ENCODE measurements at regions not wholly inside any gene's neighbourhood (a gene's known extent, or its start where the extent isn't known, plus 50 kb on each side); places are given as distances from the start of the nearest gene placed in this dataset.

DNA sequence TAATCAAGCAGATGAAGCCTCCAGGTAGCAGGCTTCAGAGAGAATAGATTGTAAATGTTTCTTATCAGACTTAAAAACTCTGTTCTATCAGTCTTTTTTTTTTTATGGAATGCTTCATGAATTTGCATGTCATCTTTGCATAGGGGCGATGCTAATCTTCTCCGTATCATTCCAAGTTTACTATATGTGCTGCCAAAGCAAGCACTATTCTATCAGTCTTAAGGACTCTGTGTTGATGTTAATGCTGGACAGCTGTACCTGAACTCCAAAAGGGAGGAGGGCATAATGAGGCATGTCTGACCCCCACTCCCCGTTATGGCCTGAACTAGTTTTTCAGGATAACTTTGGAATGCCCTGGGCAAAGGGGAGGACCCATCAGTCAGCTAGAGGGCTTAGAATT lies 66.8 kb upstream of the PRRC2C start:
- FAIRE-seq (no peak), DNase-seq (no peak)
- Histone ChIP-seq H3K9me3 (ENCODE audit: control insufficient read depth in 2 of 3, insufficient read depth in 1 of 3, low read length in 3 of 3) (no peaks in the 10 kb centered on the region), H3K27ac (ENCODE audit: low read depth in 2 of 2, low read length in 2 of 2) (no peak overlapping the region), H3K36me3 (ENCODE audit: control insufficient read depth in 2 of 3, insufficient read depth in 3 of 3, low read length in 3 of 3) (no peaks in the 10 kb centered on the region), H3K4me1 (ENCODE audit: control insufficient read depth in 2 of 3, insufficient read depth in 2 of 3, low read depth in 1 of 3, low read length in 3 of 3) (no peaks in the 10 kb centered on the region), H3K4me3 (ENCODE audit: low read length in 3 of 3) (no peak overlapping the region), H3K9ac (ENCODE audit: low read length in 3 of 3) (no peak overlapping the region), H3K27me3 (ENCODE audit: control insufficient read depth, insufficient read depth, low read length) (no peaks in the 10 kb centered on the region)
- intact Hi-C loops (cut with DNase I) = no loop called here
- TF ChIP-seq, protein P1, sequence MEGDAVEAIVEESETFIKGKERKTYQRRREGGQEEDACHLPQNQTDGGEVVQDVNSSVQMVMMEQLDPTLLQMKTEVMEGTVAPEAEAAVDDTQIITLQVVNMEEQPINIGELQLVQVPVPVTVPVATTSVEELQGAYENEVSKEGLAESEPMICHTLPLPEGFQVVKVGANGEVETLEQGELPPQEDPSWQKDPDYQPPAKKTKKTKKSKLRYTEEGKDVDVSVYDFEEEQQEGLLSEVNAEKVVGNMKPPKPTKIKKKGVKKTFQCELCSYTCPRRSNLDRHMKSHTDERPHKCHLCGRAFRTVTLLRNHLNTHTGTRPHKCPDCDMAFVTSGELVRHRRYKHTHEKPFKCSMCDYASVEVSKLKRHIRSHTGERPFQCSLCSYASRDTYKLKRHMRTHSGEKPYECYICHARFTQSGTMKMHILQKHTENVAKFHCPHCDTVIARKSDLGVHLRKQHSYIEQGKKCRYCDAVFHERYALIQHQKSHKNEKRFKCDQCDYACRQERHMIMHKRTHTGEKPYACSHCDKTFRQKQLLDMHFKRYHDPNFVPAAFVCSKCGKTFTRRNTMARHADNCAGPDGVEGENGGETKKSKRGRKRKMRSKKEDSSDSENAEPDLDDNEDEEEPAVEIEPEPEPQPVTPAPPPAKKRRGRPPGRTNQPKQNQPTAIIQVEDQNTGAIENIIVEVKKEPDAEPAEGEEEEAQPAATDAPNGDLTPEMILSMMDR (IDR thresholded peaks at IDR 0.05; ENCODE audit: borderline replicate concordance, extremely low read depth, insufficient read depth) = no peak

DNA sequence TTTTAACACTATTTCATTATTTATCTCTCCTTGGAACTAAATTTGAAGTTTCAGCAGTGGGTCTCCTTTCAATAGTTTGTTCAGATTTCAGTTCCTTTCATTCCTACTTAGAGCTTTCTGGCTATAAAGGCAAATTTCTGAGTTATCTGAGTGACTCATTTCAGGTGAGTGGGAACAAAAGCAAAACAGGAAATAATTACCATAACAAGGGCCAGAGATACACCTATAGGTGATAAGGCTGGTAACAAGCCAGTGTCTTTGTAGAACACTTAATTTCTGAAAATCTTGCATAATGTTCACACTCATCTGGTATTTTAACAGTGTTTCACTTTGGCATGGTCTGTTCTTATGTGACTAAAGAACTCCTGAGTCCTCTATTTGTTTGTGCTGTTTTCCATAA lies 64.5 kb upstream of the PRRC2C start:
- H3K27ac ChIP-seq (ENCODE audit: low read depth in 2 of 2, low read length in 2 of 2) = no peak overlapping the region

DNA sequence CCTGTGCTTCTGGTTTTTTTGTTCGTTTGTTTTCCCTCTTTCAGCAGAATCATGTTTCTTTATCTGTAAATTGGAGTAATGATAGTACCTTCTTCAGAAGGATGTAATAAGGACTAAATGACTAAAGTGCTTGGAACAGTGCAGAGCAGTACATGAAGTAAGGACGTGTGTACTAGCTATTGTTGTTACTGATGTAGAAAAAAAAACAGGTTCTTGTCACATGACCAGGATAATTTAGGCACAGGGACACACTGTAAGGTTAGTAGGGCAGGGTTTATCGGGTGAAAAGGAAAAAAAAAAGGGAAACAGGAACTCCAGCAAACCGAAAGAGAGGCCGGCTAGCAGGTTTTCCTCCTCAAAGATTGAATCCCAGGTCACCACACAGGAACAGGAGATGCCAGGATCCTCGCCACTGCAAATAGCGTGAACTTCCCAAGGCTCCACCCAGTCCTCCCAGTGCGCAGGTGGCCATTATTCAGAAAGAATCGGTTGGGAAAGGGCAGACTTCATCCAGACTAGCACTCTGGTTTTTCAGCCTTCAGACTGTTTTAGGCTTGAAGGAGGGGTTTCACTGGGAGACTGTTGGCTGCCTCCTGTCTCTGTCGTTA lies 63.8 kb upstream of the PRRC2C start:
- intact Hi-C loops (cut with DNase I) = no loop called here
- Histone ChIP-seq H3K4me3 (ENCODE audit: low read length in 3 of 3) (no peak overlapping the region), H3K36me3 (ENCODE audit: control insufficient read depth in 2 of 3, insufficient read depth in 3 of 3, low read length in 3 of 3) (no peaks in the 10 kb centered on the region), H3K27ac (ENCODE audit: low read depth in 2 of 2, low read length in 2 of 2) (no peak overlapping the region), H3K9me3 (ENCODE audit: control insufficient read depth in 2 of 3, insufficient read depth in 1 of 3, low read length in 3 of 3) (no peaks in the 10 kb centered on the region), H3K27me3 (ENCODE audit: control insufficient read depth, insufficient read depth, low read length) (no peaks in the 10 kb centered on the region), H3K4me1 (ENCODE audit: control insufficient read depth in 2 of 3, insufficient read depth in 2 of 3, low read depth in 1 of 3, low read length in 3 of 3) (no peaks in the 10 kb centered on the region), H3K9ac (ENCODE audit: low read length in 3 of 3) (no peak overlapping the region)
- DNase-seq (no peak), FAIRE-seq (no peak)
- TF ChIP-seq, protein P1 (IDR thresholded peaks at IDR 0.05; ENCODE audit: borderline replicate concordance, extremely low read depth, insufficient read depth) = no peak

More for the DNA sequence above, 64.5 kb upstream of the PRRC2C start:
- Histone ChIP-seq H3K36me3 (ENCODE audit: control insufficient read depth in 2 of 3, insufficient read depth in 3 of 3, low read length in 3 of 3) (no peaks in the 10 kb centered on the region), H3K9ac (ENCODE audit: low read length in 3 of 3) (no peak overlapping the region), H3K27me3 (ENCODE audit: control insufficient read depth, insufficient read depth, low read length) (no peaks in the 10 kb centered on the region), H3K9me3 (ENCODE audit: control insufficient read depth in 2 of 3, insufficient read depth in 1 of 3, low read length in 3 of 3) (no peaks in the 10 kb centered on the region), H3K4me3 (ENCODE audit: low read length in 3 of 3) (no peak overlapping the region), H3K4me1 (ENCODE audit: control insufficient read depth in 2 of 3, insufficient read depth in 2 of 3, low read depth in 1 of 3, low read length in 3 of 3) (no peaks in the 10 kb centered on the region)
- no peak for FAIRE-seq
- intact Hi-C loops (cut with DNase I) = no loop called here
- DNase-seq = no peak
- TF ChIP-seq, protein P1 (IDR thresholded peaks at IDR 0.05; ENCODE audit: borderline replicate concordance, extremely low read depth, insufficient read depth) = no peak

DNA sequence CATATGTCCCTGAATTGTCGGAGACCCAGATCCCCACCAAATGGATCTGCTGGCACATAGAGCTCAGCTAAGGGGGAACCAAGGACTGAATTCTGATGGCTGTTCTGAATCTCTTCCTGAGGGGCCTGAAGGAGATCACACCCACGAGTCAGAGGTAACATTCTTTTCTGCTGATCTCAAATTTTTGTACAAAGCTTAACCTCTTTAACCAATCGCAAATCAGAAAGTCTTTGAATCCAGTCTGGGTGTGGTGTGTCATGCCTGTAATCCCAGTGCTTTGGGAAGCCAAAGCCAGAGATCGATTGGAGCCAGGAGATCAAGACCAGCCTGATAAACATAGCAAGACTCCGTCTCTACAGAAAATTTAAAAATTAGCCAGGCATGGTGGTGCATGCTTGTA lies 62.8 kb upstream of the PRRC2C start:
- DNase-seq (no peak), FAIRE-seq (no peak)
- H3K4me3 ChIP-seq (ENCODE audit: low read length in 3 of 3) = no peak overlapping the region
- no peaks in the 10 kb centered on the region for H3K9me3 ChIP-seq (ENCODE audit: control insufficient read depth in 2 of 3, insufficient read depth in 1 of 3, low read length in 3 of 3)
- no peak overlapping the region for H3K9ac ChIP-seq (ENCODE audit: low read length in 3 of 3)
- no peak overlapping the region for H3K27ac ChIP-seq (ENCODE audit: low read depth in 2 of 2, low read length in 2 of 2)
- intact Hi-C loops (cut with DNase I) = no loop called here
- H3K36me3 ChIP-seq (ENCODE audit: control insufficient read depth in 2 of 3, insufficient read depth in 3 of 3, low read length in 3 of 3) = no peaks in the 10 kb centered on the region
- no peaks in the 10 kb centered on the region for H3K27me3 ChIP-seq (ENCODE audit: control insufficient read depth, insufficient read depth, low read length)
- no peaks in the 10 kb centered on the region for H3K4me1 ChIP-seq (ENCODE audit: control insufficient read depth in 2 of 3, insufficient read depth in 2 of 3, low read depth in 1 of 3, low read length in 3 of 3)
- TF ChIP-seq, protein P1 (IDR thresholded peaks at IDR 0.05; ENCODE audit: borderline replicate concordance, extremely low read depth, insufficient read depth) = no peak
